ENCODE measurements at regions not wholly inside any gene's neighbourhood (a gene's known extent, or its start where the extent isn't known, plus 50 kb on each side); places are given as distances from the start of the nearest gene placed in this dataset.

- Histone ChIP-seq H4K20me1 (replicated peaks; ENCODE audit: control insufficient read depth, extremely low read depth, insufficient read depth, low read length) (no peaks in the 10 kb centered on the region), H3K9ac (replicated peaks; ENCODE audit: extremely low read depth, insufficient read depth, low read length) (no peak overlapping the region), H3K36me3 (ENCODE audit: control insufficient read depth in 2 of 2, extremely low read depth in 1 of 2, insufficient read depth in 2 of 2, low read length in 2 of 2) (no peaks in the 10 kb centered on the region), H2AFZ (ENCODE audit: low read depth, low read length) (no peak overlapping the region), H3K9me3 (replicated peaks; ENCODE audit: control insufficient read depth, insufficient read depth, low read length) (no peaks in the 10 kb centered on the region), H3K9me1 (replicated peaks; ENCODE audit: control insufficient read depth, extremely low read depth, insufficient read depth, low read length) (no peaks in the 10 kb centered on the region), H3K4me3 (replicated peaks in 1 of 3; ENCODE audit: insufficient read depth in 1 of 3, low read depth in 1 of 3, low read length in 3 of 3) (no peak overlapping the region), H3K4me1 (ENCODE audit: control insufficient read depth, extremely low read depth, insufficient read depth, low read length) (no peaks in the 10 kb centered on the region), H3K79me2 (ENCODE audit: control insufficient read depth, insufficient read depth, low read length) (no peaks in the 10 kb centered on the region), H3K27ac (ENCODE audit: insufficient read depth, low read depth, low read length) (no peak overlapping the region), H3K27me3 (ENCODE audit: control insufficient read depth in 2 of 2, insufficient read depth in 2 of 2, low read length in 2 of 2) (peaks cover 12 to 13% of the 10 kb centered on the region in 2 experiments), H3K4me2 (ENCODE audit: insufficient read depth, low read length) (no peak overlapping the region)
- CTCF ChIA-PET: no interaction called here
- intact Hi-C loops (cut with micrococcal nuclease): loop anchor here (5.0 to 10.0 kb wide), 3 partner anchors 520 to 762 kb away; no protein-coding TSS in a partner anchor
- FAIRE-seq (no peak), DNase-seq (ENCODE audit: low read depth, low spot score) (no peak)
- TF ChIP-seq JUN (IDR thresholded peaks at IDR 0.05; ENCODE audit: borderline replicate concordance, insufficient read depth, insufficient read length, low read depth) (no peak), CTCF (IDR thresholded peaks at IDR 0.05; ENCODE audit: extremely low read depth in 1 of 2, insufficient read depth in 1 of 2, low read depth in 1 of 2, low read length in 2 of 2) (no peak), POLR2AphosphoS5 (IDR thresholded peaks at IDR 0.05; ENCODE audit: insufficient read depth, low read depth, low read length) (no peak), FOS (IDR thresholded peaks at IDR 0.05; ENCODE audit: borderline replicate concordance, insufficient read depth, low read length) (no peak), GATA2 (IDR thresholded peaks at IDR 0.05; ENCODE audit: insufficient read depth, insufficient read length, low read depth, low read length) (no peak), MAX (IDR thresholded peaks at IDR 0.05; ENCODE audit: insufficient read depth, insufficient read length) (no peak), MYC (IDR thresholded peaks at IDR 0.05; ENCODE audit: low read depth, low read length) (no peak)
- dilution Hi-C loops (cut with MboI; ENCODE audit: extremely low pct_ligation_motif_present, low sequenced_read_pairs): no loop called here
- BruUV-seq (replicated peaks): no TSS peak
- POLR2A ChIA-PET: no interaction called here
Measured at GRCh38 chr12:24014915-24015832, 65.7 kb upstream of the SOX5 start.
